DMS153 treated with DMSO at 0.1 percent for 48 hours (cell line): ENCODE measurements at regions not wholly inside any gene's neighbourhood (a gene's known extent, or its start where the extent isn't known, plus 50 kb on each side); places are given as distances from the start of the nearest gene placed in this dataset.
"Not testable (repeated sequence)": the region's sequence is repeated elsewhere in the genome, so short reads cannot be mapped to it uniquely, and the experiment has no call there.

Experiments
- DNase-seq: peaks from one replicate; lab custom pipeline; 2025; ENCODE audit not compliant: unreplicated experiment; lab: John Stamatoyannopoulos, UW

DNA sequence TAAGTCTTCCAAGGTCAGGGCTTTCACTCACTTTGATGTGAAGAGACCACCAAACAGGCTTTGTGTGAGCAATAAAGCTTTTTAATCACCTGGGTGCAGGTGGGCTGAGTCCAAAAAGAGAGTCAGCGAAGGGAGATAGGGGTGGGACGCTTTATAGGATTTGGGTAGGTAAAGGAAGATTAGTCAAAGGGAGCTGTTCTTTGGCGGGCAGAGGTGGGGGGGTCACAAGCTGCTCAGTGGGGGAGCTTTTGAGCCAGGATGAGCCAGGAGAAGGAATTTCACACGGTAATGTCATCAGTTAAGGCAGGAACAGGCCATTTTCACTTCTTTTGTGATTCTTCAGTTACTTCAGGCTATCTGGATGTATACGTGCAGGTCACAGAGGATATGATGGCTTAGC is 553.8 kb downstream of the ADGRL2 start:
- DNase-seq, result not testable (repeated sequence)

GRCh38 chr1:82348487-82348886 is 547.8 kb downstream of the ADGRL2 start:
- no peak for DNase-seq

DNA sequence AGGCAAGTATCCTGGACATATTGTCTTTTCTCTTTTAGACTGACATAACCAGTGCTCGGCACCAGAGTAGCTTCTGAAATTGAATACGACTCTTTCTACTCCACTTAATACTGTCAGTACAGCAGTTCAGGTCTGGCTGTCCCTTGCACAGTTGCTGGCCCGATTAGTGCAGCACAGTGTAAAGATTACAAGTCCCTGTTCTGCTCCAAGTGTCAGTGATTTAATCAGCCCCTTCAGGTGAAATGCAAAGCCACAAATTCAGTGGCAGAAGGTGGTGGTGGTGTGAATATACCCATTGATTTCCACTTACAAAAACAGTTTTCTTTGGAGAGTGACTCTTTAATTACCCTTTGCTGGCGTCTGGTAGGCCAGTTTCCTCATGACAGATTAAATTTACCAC is 545.4 kb downstream of the ADGRL2 start:
- no peak for DNase-seq

DNA sequence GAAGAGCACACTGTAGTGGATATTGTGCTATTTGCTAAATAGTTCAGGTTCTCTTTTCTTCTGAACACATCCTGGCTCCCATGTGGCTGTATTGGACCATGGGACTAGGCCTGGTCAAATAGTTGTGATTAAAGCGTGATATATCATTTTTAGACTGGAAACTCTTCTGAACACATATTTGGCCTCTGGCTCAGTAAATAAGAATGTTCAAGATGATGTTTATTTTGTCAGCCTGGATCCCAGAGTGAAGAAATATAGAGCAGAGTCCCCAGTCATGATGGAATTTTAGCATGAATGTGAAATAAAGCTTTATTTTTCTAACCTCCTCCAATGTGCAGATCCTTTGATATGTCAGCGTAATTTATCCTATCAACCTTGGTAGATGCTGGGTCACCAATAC is 542.6 kb downstream of the ADGRL2 start:
- DNase-seq, result no peak

DNA sequence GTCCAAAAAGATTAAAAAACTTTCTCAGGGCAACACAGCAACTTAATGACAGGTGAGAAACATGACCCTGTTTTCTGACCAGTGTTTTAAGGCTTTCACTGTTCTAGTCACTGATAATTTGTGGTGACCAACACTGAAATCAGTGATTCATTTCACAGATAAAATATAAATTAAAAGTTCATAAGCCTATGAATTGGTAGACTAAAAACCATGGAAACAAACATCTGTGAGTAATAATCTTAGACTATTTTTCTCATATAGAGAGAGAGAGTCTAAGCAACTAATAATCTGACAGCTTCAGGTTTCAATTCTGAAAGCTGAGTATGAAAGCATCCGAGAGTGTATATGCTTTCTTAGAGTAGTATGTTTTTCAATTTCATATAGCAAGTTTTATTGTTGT is 536.9 kb downstream of the ADGRL2 start:
- DNase-seq, result no peak

DNA sequence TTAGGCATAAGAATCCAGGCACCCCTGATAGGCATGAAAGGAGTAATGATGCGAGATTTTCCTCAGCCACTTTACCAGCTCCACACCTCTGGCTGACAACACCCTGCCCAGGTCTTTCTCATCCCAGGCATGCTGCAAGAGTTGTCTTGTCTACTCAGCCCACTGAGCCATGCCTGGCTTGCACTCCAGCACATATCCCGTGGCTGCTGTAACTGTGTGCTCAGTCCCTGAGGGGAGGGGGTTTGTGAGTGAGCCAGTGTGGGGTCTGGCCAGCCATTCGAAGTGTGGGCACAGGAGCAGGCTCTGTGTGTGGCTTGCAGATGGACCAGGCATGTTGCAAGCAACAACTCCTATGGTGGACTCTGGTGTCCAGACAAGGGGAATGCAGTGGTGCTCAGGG is 529.6 kb downstream of the ADGRL2 start:
- no peak for DNase-seq

DNA sequence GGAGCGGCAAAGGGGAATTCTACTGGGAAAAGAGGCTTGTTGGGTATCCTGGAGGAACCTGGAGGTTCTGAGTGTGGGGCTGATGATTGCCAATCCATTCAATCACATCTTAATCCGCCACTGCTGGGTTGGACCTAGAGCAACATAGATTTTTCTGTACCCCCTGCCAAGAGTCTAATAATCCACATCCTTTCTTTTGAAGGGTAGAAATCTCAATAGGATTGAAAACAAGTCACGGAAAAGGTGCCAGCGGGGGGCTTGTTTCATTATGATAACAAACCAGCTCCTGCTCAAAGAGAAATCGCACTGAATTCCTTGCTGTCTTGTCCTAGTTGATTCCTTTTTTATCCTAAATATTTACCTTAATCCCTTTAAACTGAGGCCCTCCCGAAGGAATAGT is 528.5 kb downstream of the ADGRL2 start:
- no peak for DNase-seq

DNA sequence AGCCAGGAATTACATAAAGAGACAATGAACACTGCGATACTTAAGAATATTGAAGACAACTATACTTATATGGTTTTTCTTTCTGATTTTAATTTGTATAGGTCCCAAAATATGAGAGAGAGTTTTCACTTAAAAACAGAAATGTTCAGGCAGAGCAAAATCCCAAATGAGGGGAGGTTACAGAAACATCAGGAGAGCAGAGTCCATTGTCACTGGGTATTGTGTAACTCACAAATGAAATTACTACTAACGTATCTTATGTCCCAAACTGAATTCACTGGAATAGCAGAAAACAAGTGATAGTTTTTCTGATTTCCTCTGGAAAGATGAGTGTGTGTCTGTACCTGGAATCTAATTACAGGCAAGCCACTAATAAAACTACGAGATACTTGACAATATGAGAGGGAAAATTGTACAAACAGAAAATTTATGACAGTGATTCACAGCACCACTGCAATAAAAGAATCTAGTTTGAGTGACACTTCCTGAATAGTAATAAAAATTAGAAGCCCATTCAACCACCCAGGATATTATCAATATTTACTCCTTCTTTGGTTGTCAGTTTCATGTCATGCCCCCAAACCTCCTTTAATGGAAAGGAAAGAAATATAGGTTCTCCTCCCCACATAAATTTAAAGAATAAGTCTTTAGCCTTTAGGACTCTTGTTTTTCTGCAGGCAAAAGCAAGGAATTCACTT is 522.6 kb downstream of the ADGRL2 start:
- DNase-seq, result peak; percentile 66

DNA sequence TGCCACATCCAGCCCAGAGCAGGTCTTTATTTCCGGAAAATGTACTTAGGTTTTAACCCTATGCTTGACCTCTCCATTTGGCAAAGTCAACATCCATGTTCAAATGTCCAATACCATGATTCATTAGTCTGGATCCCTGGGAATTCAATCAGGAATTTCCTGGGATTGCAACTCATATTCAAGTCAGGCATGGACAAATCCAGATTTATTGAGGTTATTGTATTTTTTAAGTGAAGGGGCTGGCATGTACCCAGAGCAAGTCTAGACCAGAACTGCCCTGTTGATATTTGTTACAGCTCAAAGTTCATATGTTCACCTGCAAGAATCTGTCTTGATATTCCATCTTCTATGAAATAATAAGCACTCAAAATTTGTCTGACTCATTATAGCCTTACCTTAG is 521.1 kb downstream of the ADGRL2 start:
- DNase-seq, result no peak

GRCh38 chr1:82319546-82319945 is 518.8 kb downstream of the ADGRL2 start:
- DNase-seq, result no peak

GRCh38 chr1:82318921-82319320 is 518.2 kb downstream of the ADGRL2 start:
- DNase-seq, result no peak

GRCh38 chr1:82318265-82318664 is 517.5 kb downstream of the ADGRL2 start:
- no peak for DNase-seq

GRCh38 chr1:82317671-82318070 is 516.9 kb downstream of the ADGRL2 start:
- DNase-seq, result no peak

GRCh38 chr1:82299656-82300055 is 498.9 kb downstream of the ADGRL2 start:
- no peak for DNase-seq

DNA sequence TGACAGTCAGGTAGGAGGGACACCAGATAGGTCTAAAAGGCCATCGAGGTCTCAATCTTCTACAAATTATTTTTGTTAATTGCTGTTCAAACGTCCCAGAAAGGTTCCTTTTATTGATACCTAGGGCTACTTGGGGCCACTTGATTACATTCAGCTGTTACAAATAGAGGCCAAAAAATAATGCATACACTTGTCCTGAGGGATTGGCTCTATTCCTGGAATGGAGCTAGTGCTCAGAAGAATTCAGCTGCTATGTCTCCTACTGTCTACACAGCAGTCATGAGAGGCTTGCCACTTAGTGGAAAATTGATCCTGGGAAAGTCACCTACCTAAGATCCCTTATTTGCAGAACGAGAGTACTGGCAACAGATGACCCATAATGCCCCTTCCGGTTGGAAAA is 498.3 kb downstream of the ADGRL2 start:
- no peak for DNase-seq

DNA sequence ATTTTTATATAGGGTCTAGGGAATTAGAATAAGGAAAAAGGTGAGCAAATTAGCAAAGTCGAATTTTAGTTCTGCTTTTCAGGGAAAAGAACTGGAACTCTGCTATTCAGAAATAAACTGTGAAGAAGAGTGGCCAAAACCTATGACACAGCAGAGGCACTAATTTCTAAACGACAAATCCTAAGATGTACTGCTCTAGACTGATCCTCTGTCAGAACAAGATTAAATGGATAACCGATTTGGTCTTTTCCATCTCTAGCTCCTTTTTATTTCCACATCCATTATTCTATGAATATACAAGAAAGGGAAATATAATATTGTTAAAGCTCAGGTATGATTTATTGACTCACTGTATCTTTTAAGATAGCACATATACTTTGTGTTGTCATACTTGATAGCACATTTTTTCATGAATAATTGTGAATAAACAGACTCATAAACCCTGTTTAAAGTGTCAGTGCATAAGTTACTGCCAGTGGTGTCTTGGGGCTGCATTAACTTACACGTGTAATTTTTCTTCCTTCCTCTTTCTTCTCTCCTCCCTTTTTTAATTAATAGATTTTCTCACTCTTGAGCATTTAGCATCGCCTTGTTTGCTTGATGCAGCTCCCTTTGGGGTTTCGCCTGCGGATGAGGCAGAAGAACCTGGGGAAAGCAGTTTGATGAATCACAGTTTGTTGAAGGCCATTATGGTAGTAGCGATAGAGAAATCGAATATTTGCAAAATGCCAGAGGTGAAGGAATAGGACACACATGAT is 496.6 kb downstream of the ADGRL2 start:
- no peak for DNase-seq

DNA sequence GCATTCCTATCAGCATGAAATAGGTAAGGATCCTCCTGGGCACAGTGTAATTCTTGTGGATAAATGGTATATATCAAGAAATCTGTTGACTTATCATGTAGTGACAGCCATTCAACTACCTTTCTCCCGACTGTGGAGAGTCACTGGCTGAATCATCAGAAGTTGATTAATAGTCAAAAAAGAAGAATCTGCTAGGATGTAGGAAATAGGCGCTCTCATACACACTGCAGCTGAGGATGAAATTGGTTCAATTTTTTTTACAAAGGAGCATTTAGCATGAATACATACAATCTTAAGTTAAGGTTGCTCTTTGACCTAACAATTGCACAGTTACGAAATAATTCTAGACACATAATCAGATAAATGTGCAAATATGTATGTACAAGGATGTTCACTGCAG is 486.8 kb downstream of the ADGRL2 start:
- DNase-seq, result no peak

DNA sequence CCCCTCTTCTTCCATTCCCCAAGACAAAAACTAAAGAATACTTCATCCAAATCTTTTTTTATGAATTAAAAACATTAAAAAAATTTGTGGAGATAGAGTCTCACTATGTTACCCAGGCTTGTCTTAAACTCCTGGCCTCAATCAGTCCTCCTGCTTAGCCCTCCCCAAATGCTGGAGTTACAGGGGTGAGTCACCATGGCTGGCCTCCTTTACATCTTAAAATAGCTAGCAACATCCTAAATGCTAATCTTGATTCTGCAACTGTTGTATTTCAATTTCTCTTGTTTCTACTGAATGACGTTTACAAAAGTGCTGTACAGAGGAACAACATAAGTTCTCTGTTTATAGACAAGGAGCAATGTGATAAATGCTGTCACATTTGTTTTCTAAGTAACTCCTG is 483.5 kb downstream of the ADGRL2 start:
- DNase-seq, result no peak

DNA sequence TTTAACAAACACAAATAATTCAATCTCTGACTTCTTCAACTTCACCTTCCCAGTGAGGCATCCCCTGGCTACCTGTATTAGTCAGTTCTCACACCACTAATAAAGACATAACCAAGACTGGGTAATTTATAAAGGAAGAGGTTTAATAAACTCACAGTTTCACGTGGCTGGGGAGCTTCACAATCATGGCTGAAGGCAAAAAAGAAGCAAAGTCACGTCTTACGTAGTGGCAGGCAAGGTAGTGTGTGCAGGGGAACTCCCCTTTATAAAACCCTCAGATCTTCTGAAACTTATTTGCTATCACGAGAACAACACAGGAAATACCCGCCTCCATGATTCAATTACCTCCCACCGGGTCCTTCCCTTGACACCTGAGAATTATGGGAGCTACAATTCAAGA is 478.5 kb downstream of the ADGRL2 start:
- no peak for DNase-seq

DNA sequence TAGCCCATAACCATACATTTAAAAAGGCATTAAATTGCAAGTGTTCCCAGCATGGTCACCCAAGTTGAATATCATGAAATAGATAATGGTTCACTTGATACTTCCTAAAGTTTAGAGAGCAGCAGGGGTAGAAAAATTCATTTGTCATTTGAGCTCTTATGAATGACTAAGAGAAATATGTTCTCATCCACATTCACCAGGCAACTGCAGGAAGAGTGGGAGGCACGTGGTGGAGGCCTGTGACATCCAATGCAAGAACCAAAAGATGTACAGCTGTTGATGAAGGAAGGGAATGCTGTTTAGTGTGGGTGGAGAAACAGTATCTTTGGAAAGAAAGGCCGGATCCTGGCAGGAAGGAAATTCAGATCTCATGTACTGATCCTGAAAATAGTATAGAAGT is 473.1 kb downstream of the ADGRL2 start:
- no peak for DNase-seq

DNA sequence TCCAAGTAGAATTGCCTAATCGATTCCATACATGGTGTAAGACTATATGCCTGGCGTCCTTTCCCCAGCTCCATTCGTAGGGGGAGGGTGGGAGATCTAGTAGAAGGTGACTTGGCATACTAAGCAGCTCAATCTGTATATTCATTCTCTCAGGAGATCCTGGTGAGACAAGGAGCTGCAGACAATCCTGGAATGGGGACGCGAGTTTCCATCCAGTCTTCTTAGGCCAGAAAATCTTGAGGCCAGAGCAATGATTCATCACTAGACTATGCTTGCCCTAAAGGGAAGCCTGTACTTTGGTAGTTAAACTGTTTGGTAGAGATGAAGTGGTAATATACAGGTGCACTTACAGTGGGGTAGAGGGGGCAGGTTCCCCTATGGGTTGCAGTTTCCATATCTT is 468.7 kb downstream of the ADGRL2 start:
- no peak for DNase-seq

GRCh38 chr1:82268826-82269225 is 468.1 kb downstream of the ADGRL2 start:
- DNase-seq, result no peak

GRCh38 chr1:82266351-82266750 is 465.6 kb downstream of the ADGRL2 start:
- DNase-seq, result no peak
